ENCODE measurements at regions not wholly inside any gene's neighbourhood (a gene's known extent, or its start where the extent isn't known, plus 50 kb on each side); places are given as distances from the start of the nearest gene placed in this dataset.
A peak's percentile ranks its signal among the peaks of the same experiment; 100 is the strongest.

GRCh38 chr4:82223715-82224114, 150.1 kb downstream of the HNRNPD start:
- H3K27ac ChIP-seq = no peak overlapping the region
- TF ChIP-seq ZFX (IDR thresholded peaks at IDR 0.05; ENCODE audit: borderline replicate concordance) = no peak
- no peak for TF ChIP-seq CTCF (IDR thresholded peaks at IDR 0.05)

GRCh38 chr4:82219346-82219745, 154.4 kb downstream of the HNRNPD start:
- no peak overlapping the region for H3K27ac ChIP-seq
- TF ChIP-seq ZFX (IDR thresholded peaks at IDR 0.05; ENCODE audit: borderline replicate concordance) (no peak), CTCF (IDR thresholded peaks at IDR 0.05) (no peak)

- no peak for TF ChIP-seq ZFX (IDR thresholded peaks at IDR 0.05; ENCODE audit: borderline replicate concordance)
- peak; percentile 38 for TF ChIP-seq CTCF (IDR thresholded peaks at IDR 0.05)
- H3K27ac ChIP-seq = no peak overlapping the region
These were observed 155.6 kb downstream of the HNRNPD start for GRCh38 chr4:82217986-82218715.

- H3K27ac ChIP-seq = no peak overlapping the region
- TF ChIP-seq CTCF (IDR thresholded peaks at IDR 0.05) (no peak), ZFX (IDR thresholded peaks at IDR 0.05; ENCODE audit: borderline replicate concordance) (no peak)
These were observed 157.6 kb downstream of the HNRNPD start for GRCh38 chr4:82216219-82216618.

GRCh38 chr4:82215800-82216199, 158.0 kb downstream of the HNRNPD start:
- H3K27ac ChIP-seq = no peak overlapping the region
- no peak for TF ChIP-seq ZFX (IDR thresholded peaks at IDR 0.05; ENCODE audit: borderline replicate concordance)
- no peak for TF ChIP-seq CTCF (IDR thresholded peaks at IDR 0.05)

GRCh38 chr4:82215039-82215438, 158.8 kb downstream of the HNRNPD start:
- TF ChIP-seq CTCF (IDR thresholded peaks at IDR 0.05) (no peak), ZFX (IDR thresholded peaks at IDR 0.05; ENCODE audit: borderline replicate concordance) (no peak)

GRCh38 chr4:82213485-82214417, 160.0 kb downstream of the HNRNPD start:
- TF ChIP-seq ZFX (IDR thresholded peaks at IDR 0.05; ENCODE audit: borderline replicate concordance) = no peak
- TF ChIP-seq CTCF (IDR thresholded peaks at IDR 0.05) = no peak
- no peak overlapping the region for H3K27ac ChIP-seq

More at GRCh38 chr4:82215039-82215438, 158.8 kb downstream of the HNRNPD start:
- H3K27ac ChIP-seq = no peak overlapping the region

Measured in 22Rv1 (cell line).